GF-D8 (cell line): ENCODE measurements at regions not wholly inside any gene's neighbourhood (a gene's known extent, or its start where the extent isn't known, plus 50 kb on each side); places are given as distances from the start of the nearest gene placed in this dataset.
"Not testable (repeated sequence)": the region's sequence is repeated elsewhere in the genome, so short reads cannot be mapped to it uniquely, and the experiment has no call there.

ENCODE experiments used
- DNase-seq: peaks from one replicate; lab custom pipeline; 2025; lab: John Stamatoyannopoulos, UW

- DNase-seq = no peak
These were observed 56.1 kb downstream of the CAPZA3 start for GRCh38 chr12:18794000-18794399.

DNA sequence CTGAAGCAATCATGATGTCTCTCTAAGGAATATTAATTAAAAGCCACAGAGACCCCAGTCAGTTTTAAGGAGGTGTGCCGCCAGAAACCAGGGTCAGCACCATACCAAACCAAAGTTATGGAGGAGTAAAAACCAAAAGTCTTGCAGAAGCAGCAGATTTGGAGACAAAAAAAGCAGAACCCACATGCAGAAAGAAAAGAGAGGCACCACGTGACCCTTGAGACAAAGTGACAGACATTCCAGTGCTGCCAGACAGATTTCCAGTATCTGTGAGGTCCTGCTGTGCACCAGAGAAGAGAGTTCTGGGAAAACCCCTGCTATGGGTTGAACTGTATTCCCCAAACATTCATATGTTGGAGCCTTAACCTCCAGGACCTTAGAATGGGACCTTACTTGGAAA is 59.7 kb downstream of the CAPZA3 start:
- no peak for DNase-seq

DNA sequence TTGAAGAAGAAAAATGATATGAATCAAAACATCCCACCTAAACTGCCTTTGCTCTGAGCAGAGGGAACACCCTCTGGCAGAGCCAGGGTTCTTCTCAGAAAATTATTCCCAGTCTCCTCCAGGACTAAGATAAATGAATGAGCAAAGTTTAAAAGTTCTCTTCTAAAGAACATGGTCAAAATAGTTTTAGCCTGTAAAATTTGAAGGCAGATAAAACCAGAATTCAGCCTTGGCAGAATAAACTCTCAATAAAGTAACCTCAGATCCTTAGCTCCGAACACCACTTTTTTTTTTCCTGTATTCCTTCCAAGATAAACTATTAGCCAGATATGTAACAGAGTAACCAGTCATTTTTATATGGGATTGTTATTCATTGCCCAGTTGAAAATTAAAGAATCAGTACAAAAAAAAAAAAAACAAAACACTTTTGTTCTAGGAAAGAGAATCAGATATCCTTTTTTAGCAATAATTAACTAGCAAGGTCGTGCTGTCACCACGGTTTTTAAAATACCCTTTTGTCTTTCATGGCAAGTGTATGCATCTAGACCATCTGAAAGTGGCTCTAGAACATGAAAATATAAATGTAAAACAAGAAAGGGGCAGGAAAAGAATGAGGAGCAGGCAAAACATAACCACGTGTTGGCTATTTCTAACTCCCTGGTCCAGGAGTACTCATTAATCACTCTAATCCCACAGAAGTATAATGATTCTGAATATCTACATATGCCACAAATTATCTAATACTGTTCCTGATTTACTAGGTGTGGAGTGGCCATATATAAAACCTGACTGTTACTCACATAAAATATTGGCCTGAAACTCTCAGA is 60.8 kb downstream of the CAPZA3 start:
- DNase-seq = no peak

GRCh38 chr12:18799561-18799960 is 61.6 kb downstream of the CAPZA3 start:
- DNase-seq = no peak

GRCh38 chr12:18805516-18806248 is 67.8 kb downstream of the CAPZA3 start:
- DNase-seq = no peak

DNA sequence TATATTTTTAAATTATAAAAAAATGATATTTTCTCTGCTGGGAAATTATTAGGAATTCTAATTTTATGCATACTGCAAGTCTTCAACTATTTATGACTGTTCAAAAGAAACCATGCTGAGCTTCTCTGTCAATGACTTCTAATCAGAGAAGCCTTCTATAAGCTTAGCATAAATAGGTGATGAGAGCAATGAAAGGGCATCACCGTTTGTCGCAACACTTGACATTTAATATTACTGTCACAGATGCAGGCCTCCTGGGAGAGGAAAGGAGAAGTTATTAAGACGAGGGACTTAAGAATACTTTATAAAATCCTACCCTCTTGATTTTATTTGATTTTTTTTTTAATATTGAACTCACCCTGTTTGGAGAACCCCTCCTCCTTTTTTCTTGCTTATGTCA is 69.8 kb downstream of the CAPZA3 start:
- no peak for DNase-seq

- no peak for DNase-seq
These were observed 70.3 kb downstream of the CAPZA3 start for GRCh38 chr12:18808221-18808620.

- no peak for DNase-seq
These were observed 72.8 kb downstream of the CAPZA3 start for GRCh38 chr12:18810537-18811253.

- no peak for DNase-seq
These were observed 73.4 kb downstream of the CAPZA3 start for GRCh38 chr12:18811273-18811672.

GRCh38 chr12:18813753-18814152 is 75.8 kb downstream of the CAPZA3 start:
- no peak for DNase-seq

- no peak for DNase-seq
These were observed 80.8 kb downstream of the CAPZA3 start for GRCh38 chr12:18818579-18819268.

DNA sequence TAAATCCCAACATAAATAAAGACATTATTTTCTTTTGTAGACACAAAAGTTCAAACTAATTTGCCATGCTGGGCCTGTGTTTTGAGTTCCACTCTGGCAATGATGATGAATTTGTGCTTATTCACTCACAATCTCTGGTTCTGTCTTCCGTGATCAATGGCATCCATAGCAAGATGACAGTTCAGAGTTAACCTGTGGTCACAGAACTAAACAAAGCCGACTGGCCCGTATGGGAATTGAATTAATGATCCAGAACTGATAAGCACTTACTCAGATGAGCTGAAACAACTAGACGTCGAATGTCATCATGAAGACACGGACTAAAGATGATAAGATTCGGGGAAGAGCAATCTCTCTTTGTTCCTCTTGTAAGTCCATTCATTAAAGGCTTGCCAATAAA is 81.6 kb downstream of the CAPZA3 start:
- DNase-seq = no peak

DNA sequence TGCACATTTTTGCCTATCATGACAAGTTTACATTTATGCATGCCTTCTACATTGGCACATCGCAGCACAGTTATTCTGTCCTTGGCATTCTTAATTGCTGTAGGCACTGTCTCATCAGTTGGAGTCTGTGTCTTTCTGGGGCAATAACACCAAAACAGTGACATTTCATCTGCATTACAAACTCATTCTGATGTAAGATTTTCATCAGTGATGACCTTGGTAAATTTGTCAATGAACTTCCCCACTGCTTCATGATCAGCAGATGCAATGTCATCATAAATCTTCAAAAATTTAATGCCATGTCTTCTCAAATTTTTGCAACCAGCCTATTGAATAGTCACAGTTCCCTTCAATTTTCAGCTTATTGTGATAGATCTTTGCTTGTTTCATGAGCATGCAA is 85.5 kb downstream of the CAPZA3 start:
- no peak for DNase-seq

- DNase-seq = peak; percentile 21
These were observed 86.4 kb downstream of the CAPZA3 start for GRCh38 chr12:18824287-18824686.

- no peak for DNase-seq
These were observed 87.2 kb downstream of the CAPZA3 start for GRCh38 chr12:18825138-18825537.

DNA sequence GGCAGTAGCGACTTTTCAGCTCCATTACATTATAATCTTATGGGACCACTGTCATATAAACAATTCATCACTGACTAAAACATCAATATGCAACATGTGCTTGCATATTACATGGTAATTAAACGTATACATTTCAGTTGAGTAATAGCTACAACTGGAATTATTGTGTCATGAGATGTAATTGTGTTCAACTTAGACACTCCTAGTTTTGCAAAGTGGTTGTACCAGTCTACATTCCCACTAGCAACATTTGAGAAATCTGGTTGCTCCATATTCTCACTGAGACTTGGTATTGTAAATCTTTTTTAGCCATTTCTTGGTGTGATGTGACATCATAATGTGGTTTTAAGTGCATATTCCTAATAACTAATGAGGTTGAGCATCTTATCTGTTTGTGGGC is 90.0 kb downstream of the CAPZA3 start:
- no peak for DNase-seq

GRCh38 chr12:18828483-18828882 is 90.6 kb downstream of the CAPZA3 start:
- DNase-seq = no peak

GRCh38 chr12:18828987-18829386 is 91.1 kb downstream of the CAPZA3 start:
- no peak for DNase-seq

GRCh38 chr12:18832932-18833331 is 95.0 kb downstream of the CAPZA3 start:
- DNase-seq = not testable (repeated sequence)

DNA sequence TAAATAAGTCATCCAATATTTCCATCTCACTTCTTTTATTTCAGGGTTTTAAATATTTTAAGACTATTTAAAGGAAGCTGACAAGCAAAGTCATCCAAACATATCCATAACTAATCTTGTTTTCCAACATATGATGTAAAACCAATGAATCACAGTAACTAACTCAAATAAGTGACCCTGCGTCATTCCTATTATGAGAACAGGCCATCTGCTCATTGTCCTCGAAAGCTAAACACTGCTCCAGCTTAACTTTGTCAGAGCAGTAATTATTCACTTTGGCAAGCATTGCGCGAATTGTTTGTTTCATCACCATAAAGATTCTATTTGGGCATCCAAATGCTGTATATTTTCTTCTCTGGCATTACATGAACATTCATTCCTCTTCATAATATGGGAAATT is 99.1 kb downstream of the CAPZA3 start:
- no peak for DNase-seq

DNA sequence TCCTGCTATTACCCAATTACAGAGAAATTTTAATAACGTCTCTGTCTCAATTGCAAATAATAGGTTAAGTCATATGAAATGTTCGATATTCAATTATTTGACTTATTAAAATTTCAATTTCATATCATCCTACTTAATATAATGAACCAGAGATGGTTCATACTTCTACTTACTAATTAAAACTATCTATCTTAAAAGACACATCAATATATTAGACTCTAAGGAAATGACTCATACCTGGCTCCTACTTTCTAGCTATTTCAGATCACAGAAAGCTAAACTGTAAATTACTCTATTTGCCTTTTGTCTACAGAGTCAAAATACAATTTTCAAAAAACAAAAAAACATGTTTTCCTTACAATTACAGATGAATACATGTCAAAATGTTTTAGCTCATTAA is 99.6 kb downstream of the CAPZA3 start:
- no peak for DNase-seq

DNA sequence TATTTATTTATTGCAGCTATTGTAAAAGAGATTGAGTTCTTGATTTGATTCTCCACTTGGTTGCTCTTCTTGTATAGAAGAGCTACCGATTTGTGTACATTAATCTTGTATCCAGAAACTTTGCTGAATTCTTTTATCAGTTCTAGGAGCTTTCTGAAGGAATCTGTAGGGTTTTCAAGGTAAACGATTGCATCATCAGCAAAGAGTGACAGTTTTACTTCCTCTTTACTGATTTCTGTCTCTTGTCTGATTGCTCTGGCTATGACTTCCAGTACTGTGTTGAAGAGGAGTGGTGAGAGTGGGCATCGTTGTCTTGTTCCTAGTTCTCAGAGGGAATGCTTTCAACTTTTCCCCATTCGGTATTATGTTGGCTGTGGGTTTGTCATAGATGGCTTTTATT is 103.1 kb downstream of the CAPZA3 start:
- not testable (repeated sequence) for DNase-seq
